SK-N-SH treated with all-trans-retinoic acid at 6 μM for 48 hours (cell line): ENCODE measurements at regions not wholly inside any gene's neighbourhood (a gene's known extent, or its start where the extent isn't known, plus 50 kb on each side); places are given as distances from the start of the nearest gene placed in this dataset.

Experiments used
- ATAC-seq: fragments of 200-7000 bp; cut with Tn5 transposase; 3 replicates; pipeline ENCODE4 v1.9.1; 2020; ENCODE audit warnings: mild to moderate bottlenecking, moderate library complexity
- ARNTL ChIP-seq: fragments of 450-650 bp; formaldehyde crosslinking; IDR thresholded peaks from 2 replicates; pipeline ENCODE4 v1.5.0; 2020; ENCODE audit warnings: low read depth, mild to moderate bottlenecking, moderate library complexity, borderline replicate concordance
- BACH2 ChIP-seq: fragments of 250-450 bp; sonication (Bioruptor Pico); IDR thresholded peaks from 2 replicates; pipeline ENCODE4 v1.9.0; 2021; ENCODE audit warnings: mild to moderate bottlenecking, borderline replicate concordance
- CSDC2 ChIP-seq: fragments of 250-450 bp; sonication (Bioruptor Pico); IDR thresholded peaks from 2 replicates; pipeline ENCODE4 v1.5.0; 2020; ENCODE audit warnings: mild to moderate bottlenecking, moderate library complexity
- ESRRG ChIP-seq: fragments of 250-450 bp; sonication (Bioruptor Pico); IDR thresholded peaks from 2 replicates; pipeline ENCODE4 v1.6.1; 2021; ENCODE audit warnings: mild to moderate bottlenecking
- GLIS3 ChIP-seq: fragments of 250-450 bp; sonication (Bioruptor Pico); IDR thresholded peaks from 2 replicates; pipeline ENCODE4 v1.5.0; 2020; ENCODE audit warnings: mild to moderate bottlenecking, moderate library complexity
- ISL1 ChIP-seq: fragments of 250-450 bp; sonication (Bioruptor Pico); IDR thresholded peaks from 2 replicates; pipeline ENCODE4 v2.1.2; 2022; ENCODE audit warnings: mild to moderate bottlenecking, moderate library complexity
- OSR1 ChIP-seq: fragments of 250-450 bp; sonication (Bioruptor Pico); IDR thresholded peaks from 2 replicates; pipeline ENCODE4 v1.8.0; 2022; ENCODE audit warnings: moderate library complexity, mild to moderate bottlenecking, inconsistent platforms
- PPARA ChIP-seq: fragments of 250-450 bp; sonication (Bioruptor Pico); IDR thresholded peaks from 2 replicates; pipeline ENCODE4 v1.5.0; 2020; ENCODE audit warnings: mild to moderate bottlenecking, borderline replicate concordance
- RARB ChIP-seq: fragments of 250-450 bp; sonication (Bioruptor Pico); IDR thresholded peaks from 2 replicates; pipeline ENCODE4 v1.8.0; 2021; ENCODE audit warnings: mild to moderate bottlenecking, moderate library complexity
- SNAI2 ChIP-seq: fragments of 250-450 bp; sonication (Bioruptor Pico); IDR thresholded peaks from 2 replicates; pipeline ENCODE4 v1.5.0; 2020; ENCODE audit warnings: mild to moderate bottlenecking, moderate library complexity
- TOX ChIP-seq: fragments of 250-450 bp; sonication (Bioruptor Pico); IDR thresholded peaks from 2 replicates; pipeline ENCODE4 v1.8.0; 2021; ENCODE audit warnings: mild to moderate bottlenecking, moderate library complexity, borderline replicate concordance
- ZC3H10 ChIP-seq: fragments of 250-450 bp; sonication (Bioruptor Pico); IDR thresholded peaks from 2 replicates; pipeline ENCODE4 v1.5.1; 2021; ENCODE audit warnings: mild to moderate bottlenecking, moderate library complexity
- ZFP3 ChIP-seq: fragments of 250-450 bp; sonication (Bioruptor Pico); IDR thresholded peaks from 2 replicates; pipeline ENCODE4 v1.5.0; 2020; ENCODE audit warnings: mild to moderate bottlenecking, moderate library complexity
- ZFP30 ChIP-seq: fragments of 450-650 bp; formaldehyde crosslinking; IDR thresholded peaks from 2 replicates; pipeline ENCODE4 v1.5.0; 2022; ENCODE audit warnings: mild to moderate bottlenecking, moderate library complexity
- ZNF565 ChIP-seq: fragments of 450-650 bp; formaldehyde crosslinking; conservative IDR thresholded peaks from 2 replicates; pipeline ENCODE4 v1.5.0; 2020; ENCODE audit warnings: low read depth, mild to moderate bottlenecking, moderate library complexity
- ZNF8 ChIP-seq: fragments of 450-650 bp; formaldehyde crosslinking; IDR thresholded peaks from 2 replicates; pipeline ENCODE4 v1.5.0; 2020; ENCODE audit warnings: mild to moderate bottlenecking, moderate library complexity
- TF ChIP-seq, protein P1 (sequence below): fragments of 250-450 bp; sonication (Bioruptor Pico); IDR thresholded peaks from 2 replicates; pipeline ENCODE4 v1.5.0; 2020; ENCODE audit warnings: mild to moderate bottlenecking, moderate library complexity
- TF ChIP-seq, protein P2 (sequence below): fragments of 250-450 bp; sonication (Bioruptor Pico); IDR thresholded peaks from 2 replicates; pipeline ENCODE4 v1.8.0; 2020; ENCODE audit warnings: mild to moderate bottlenecking, moderate library complexity, borderline replicate concordance
- TF ChIP-seq, protein P3 (sequence below): fragments of 250-450 bp; sonication (Bioruptor Pico); IDR thresholded peaks from 2 replicates; pipeline ENCODE4 v1.5.1; 2021; ENCODE audit warnings: mild to moderate bottlenecking, moderate library complexity
- TF ChIP-seq, protein P4 (sequence below): fragments of 250-450 bp; sonication (Bioruptor Pico); IDR thresholded peaks from 2 replicates; pipeline ENCODE4 v1.5.1; 2020; ENCODE audit warnings: low read depth, mild to moderate bottlenecking, moderate library complexity
- TF ChIP-seq, protein P5 (sequence below): fragments of 250-450 bp; sonication (Bioruptor Pico); IDR thresholded peaks from 2 replicates; pipeline ENCODE4 v1.8.0; 2021; ENCODE audit warnings: low read depth, mild to moderate bottlenecking, moderate library complexity, borderline replicate concordance

DNA sequence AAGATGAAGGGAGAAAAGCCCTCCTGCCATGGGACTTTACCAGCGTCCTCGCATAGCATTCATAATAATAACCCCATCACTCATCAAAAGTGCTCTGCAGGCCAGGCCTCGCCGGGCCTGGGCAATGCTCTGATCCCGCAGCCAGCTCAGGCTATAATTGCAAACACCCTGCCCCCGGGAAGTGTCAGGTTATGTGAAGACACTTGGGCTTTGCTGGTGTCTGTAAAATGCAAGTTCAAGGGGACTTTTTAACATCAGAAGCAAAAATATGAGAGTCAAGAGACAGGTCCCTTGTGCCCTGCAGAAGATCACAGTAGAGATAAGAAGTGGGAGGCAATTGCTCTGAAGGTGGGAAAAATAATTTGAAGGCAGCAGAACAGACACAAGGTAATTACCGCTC is 381.0 kb downstream of the MAFB start:
- TF ChIP-seq BACH2 (no peak), CSDC2 (no peak), RARB (CRISPR knock-in tag) (no peak), ZFP3 (CRISPR knock-in tag) (no peak)
- TF ChIP-seq, protein P1, sequence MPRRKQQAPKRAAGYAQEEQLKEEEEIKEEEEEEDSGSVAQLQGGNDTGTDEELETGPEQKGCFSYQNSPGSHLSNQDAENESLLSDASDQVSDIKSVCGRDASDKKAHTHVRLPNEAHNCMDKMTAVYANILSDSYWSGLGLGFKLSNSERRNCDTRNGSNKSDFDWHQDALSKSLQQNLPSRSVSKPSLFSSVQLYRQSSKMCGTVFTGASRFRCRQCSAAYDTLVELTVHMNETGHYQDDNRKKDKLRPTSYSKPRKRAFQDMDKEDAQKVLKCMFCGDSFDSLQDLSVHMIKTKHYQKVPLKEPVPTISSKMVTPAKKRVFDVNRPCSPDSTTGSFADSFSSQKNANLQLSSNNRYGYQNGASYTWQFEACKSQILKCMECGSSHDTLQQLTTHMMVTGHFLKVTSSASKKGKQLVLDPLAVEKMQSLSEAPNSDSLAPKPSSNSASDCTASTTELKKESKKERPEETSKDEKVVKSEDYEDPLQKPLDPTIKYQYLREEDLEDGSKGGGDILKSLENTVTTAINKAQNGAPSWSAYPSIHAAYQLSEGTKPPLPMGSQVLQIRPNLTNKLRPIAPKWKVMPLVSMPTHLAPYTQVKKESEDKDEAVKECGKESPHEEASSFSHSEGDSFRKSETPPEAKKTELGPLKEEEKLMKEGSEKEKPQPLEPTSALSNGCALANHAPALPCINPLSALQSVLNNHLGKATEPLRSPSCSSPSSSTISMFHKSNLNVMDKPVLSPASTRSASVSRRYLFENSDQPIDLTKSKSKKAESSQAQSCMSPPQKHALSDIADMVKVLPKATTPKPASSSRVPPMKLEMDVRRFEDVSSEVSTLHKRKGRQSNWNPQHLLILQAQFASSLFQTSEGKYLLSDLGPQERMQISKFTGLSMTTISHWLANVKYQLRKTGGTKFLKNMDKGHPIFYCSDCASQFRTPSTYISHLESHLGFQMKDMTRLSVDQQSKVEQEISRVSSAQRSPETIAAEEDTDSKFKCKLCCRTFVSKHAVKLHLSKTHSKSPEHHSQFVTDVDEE: no peak
- TF ChIP-seq, protein P2, sequence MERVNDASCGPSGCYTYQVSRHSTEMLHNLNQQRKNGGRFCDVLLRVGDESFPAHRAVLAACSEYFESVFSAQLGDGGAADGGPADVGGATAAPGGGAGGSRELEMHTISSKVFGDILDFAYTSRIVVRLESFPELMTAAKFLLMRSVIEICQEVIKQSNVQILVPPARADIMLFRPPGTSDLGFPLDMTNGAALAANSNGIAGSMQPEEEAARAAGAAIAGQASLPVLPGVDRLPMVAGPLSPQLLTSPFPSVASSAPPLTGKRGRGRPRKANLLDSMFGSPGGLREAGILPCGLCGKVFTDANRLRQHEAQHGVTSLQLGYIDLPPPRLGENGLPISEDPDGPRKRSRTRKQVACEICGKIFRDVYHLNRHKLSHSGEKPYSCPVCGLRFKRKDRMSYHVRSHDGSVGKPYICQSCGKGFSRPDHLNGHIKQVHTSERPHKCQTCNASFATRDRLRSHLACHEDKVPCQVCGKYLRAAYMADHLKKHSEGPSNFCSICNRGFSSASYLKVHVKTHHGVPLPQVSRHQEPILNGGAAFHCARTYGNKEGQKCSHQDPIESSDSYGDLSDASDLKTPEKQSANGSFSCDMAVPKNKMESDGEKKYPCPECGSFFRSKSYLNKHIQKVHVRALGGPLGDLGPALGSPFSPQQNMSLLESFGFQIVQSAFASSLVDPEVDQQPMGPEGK (CRISPR knock-in tag): no peak

DNA sequence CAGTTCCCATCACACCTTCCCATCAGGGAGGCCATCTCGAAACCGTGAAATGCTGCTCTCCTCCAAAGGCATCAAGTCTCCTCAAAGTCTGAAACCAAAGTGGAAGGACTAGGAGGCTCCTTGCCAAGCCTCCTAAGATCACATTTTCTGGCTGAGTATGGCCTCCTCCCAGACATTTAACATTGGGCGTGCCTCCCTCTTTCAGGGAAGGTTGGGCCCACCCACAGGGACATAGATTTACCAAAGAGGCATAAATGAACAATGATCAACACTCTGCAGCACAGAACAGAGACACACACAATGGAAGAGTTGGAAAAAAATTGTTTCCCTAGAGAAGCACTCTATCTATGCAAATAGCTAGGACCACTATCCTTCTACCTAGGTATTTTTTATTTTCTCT is 381.8 kb downstream of the MAFB start:
- TF ChIP-seq PPARA (CRISPR knock-in tag) (no peak), GLIS3 (no peak), OSR1 (CRISPR knock-in tag) (no peak), TOX (CRISPR knock-in tag) (no peak), BACH2 (no peak), ISL1 (no peak), ZFP3 (CRISPR knock-in tag) (no peak), ESRRG (no peak), ZC3H10 (CRISPR knock-in tag) (no peak), ZNF8 (CRISPR knock-in tag) (no peak), CSDC2 (no peak), ZFP30 (CRISPR knock-in tag) (no peak), RARB (CRISPR knock-in tag) (no peak), SNAI2 (CRISPR knock-in tag) (no peak), ARNTL (CRISPR knock-in tag) (no peak), ZNF565 (CRISPR knock-in tag) (no peak)
- TF ChIP-seq, protein P2 (CRISPR knock-in tag): no peak
- TF ChIP-seq, protein P3, sequence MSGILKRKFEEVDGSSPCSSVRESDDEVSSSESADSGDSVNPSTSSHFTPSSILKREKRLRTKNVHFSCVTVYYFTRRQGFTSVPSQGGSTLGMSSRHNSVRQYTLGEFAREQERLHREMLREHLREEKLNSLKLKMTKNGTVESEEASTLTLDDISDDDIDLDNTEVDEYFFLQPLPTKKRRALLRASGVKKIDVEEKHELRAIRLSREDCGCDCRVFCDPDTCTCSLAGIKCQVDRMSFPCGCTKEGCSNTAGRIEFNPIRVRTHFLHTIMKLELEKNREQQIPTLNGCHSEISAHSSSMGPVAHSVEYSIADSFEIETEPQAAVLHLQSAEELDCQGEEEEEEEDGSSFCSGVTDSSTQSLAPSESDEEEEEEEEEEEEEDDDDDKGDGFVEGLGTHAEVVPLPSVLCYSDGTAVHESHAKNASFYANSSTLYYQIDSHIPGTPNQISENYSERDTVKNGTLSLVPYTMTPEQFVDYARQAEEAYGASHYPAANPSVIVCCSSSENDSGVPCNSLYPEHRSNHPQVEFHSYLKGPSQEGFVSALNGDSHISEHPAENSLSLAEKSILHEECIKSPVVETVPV (CRISPR knock-in tag): no peak
- TF ChIP-seq, protein P4, sequence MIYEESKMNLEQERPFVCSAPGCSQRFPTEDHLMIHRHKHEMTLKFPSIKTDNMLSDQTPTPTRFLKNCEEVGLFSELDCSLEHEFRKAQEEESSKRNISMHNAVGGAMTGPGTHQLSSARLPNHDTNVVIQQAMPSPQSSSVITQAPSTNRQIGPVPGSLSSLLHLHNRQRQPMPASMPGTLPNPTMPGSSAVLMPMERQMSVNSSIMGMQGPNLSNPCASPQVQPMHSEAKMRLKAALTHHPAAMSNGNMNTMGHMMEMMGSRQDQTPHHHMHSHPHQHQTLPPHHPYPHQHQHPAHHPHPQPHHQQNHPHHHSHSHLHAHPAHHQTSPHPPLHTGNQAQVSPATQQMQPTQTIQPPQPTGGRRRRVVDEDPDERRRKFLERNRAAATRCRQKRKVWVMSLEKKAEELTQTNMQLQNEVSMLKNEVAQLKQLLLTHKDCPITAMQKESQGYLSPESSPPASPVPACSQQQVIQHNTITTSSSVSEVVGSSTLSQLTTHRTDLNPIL: no peak
- TF ChIP-seq, protein P5, sequence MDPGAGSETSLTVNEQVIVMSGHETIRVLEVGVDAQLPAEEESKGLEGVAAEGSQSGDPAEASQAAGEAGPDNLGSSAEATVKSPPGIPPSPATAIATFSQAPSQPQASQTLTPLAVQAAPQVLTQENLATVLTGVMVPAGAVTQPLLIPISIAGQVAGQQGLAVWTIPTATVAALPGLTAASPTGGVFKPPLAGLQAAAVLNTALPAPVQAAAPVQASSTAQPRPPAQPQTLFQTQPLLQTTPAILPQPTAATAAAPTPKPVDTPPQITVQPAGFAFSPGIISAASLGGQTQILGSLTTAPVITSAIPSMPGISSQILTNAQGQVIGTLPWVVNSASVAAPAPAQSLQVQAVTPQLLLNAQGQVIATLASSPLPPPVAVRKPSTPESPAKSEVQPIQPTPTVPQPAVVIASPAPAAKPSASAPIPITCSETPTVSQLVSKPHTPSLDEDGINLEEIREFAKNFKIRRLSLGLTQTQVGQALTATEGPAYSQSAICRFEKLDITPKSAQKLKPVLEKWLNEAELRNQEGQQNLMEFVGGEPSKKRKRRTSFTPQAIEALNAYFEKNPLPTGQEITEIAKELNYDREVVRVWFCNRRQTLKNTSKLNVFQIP: no peak
- no peak for ATAC-seq

More for the DNA sequence above, 381.0 kb downstream of the MAFB start:
- no peak for ATAC-seq

DNA sequence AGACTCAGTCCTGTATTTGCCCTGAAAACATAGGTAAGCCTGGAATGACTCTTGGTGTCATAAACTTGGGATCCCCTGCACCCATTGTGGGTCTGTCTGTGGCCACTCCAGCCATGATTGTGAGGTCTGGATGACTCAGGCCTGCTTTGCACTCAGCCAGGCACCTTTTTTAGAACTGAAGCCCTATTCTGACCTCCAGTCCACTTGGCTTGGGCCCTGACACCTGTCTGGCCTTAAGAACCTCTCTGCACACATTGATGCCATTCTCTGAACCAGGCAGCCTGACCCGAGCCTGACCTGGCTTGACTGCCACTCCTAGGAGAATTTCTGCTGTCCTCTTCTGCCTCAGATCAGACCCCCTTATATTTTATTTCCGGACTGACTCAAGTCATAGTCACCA is 383.7 kb downstream of the MAFB start:
- ATAC-seq: no peak
- TF ChIP-seq BACH2: no peak
- no peak for TF ChIP-seq ZC3H10 (CRISPR knock-in tag)
- TF ChIP-seq, protein P5: no peak
- no peak for TF ChIP-seq ISL1
- TF ChIP-seq CSDC2: no peak
- TF ChIP-seq TOX (CRISPR knock-in tag): no peak
- TF ChIP-seq, protein P1: no peak
